HG02981 (cell line): ENCODE measurements at regions not wholly inside any gene's neighbourhood (a gene's known extent, or its start where the extent isn't known, plus 50 kb on each side); places are given as distances from the start of the nearest gene placed in this dataset.

ENCODE experiments used
- ATAC-seq: cut with Tn5 transposase; IDR thresholded peaks from one replicate; pipeline ENCODE4 v1.9.1; 2021; ENCODE audit warnings: mild to moderate bottlenecking, moderate library complexity; ENCODE audit not compliant: unreplicated experiment

DNA sequence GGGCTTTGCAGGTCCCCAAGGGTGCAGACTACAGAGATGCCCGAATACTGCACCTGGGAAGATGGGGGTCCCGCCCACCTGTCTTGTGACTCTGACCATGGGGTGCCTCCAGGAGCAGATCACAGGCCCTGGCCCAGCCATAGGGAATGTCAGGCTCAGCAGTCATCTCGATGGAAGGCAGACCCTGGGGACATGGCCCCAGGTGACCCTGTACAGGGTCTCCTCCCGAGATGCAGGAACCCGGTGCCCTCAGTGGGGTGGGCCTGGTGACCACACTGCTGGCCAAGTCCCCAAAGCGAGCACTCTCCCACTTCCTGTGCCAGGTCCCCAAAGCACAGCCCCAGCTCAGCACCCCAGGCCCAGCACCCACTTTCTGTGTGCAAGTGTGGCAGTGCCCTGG, 903.7 kb upstream of the USP15 start:
- no peak for ATAC-seq

DNA sequence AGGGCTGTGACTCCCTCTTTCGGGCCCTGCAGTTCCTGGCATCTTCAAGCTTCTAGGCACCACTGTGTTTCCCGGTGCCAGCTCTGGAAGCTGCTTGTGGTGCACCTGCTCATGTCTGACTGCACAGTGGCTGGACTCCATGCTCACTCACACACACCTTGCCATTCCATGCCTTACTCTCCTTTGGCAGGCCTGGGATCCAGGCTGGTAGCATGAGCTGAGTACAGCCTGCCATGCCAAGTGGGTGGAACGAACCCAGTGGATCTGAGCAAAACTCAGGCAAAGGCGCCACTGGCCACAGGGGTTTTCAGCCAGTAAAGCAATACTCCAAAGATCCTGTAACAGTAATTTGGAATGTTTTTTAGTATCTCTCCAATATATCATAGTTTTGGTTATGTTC, 902.7 kb upstream of the USP15 start:
- no peak for ATAC-seq

DNA sequence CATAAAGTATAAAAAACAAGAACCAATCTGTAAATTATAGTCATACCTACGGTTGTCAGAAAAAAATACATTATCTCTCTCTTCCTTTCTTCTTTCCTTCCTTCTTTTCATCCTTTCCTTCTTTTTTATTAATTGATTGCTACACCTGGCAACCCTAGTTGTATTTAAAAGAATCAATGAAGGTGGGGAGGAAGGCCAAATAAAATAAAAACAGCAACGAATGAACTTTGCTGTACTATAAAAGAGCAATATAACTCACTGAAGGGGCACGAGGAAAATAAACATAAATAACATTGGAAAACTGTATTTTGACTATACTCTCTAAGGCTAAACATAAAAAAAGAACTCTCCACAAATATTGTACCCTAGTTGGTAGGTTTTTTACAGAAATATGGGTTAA, 898.2 kb upstream of the USP15 start:
- no peak for ATAC-seq

DNA sequence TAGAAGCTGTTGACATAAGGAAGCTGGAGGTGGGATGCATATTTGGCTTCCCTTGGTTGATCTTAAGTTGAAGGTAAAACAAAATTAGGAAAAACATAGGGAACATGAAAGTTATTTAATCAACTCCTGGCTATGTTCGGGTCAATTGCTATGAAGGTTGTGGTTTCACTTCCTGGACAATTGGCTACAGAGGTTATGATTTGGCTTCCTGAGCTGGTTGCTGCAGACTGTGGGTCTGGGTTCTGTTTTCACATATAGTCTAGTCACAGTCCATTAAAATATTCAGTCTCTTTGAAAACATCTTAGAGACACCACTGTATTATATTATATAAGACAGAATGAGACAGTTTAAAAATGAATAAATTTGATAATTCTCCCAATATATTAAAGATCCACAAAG, 895.2 kb upstream of the USP15 start:
- no peak for ATAC-seq

DNA sequence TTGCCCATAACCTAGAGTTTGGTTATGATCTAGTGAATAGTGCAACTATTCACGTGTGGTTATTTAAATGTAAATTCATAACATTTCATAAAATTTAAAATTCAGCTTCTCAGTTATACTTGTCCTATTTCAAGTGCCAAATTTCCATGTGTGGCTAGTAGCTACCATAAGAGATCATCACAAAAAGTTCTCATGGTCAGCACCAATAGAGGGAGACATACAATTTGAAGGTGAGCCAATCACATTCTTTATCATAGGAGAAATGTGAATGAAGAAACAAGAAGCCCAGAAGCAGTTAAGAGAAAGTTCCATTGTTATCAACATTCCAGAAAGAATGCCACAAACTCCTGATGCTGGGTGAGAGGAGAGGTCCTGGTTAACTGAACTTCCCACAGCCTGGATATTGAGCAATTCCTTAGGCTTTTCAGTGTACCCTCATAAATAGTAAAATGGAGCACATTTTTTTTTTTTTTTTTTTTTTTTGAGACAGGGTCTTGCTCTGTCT, 892.9 kb upstream of the USP15 start:
- no peak for ATAC-seq

DNA sequence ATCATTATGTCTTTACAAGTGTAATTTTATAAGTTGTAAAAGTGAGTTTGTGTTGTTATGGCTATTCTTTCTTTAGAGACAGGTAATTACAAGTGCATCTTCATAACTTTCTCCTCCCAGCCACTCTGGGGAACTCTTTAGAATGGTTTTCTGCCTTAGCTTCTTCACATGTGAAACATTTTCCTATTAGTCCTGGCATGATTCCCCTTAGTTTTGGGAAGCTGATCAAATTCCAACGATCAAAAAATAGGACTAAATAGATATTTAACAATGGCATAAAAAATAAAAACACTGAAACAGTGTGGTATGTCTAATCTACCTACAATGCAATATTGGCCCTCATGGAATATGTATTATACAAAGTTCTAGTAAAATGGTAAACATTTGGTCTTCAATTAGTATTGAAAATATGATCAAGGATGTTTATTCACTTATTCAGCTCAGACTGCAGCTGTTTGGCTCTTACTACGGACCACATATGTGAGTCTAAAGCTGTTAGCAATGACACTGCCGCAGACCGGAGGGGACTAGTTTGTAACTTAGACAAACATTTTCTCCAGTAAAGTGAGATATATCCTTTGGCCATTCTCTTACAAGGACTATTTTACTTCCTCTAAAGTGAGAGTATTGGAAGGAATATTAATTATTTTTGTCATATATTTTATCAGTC, 890.8 kb upstream of the USP15 start:
- ATAC-seq: no peak

DNA sequence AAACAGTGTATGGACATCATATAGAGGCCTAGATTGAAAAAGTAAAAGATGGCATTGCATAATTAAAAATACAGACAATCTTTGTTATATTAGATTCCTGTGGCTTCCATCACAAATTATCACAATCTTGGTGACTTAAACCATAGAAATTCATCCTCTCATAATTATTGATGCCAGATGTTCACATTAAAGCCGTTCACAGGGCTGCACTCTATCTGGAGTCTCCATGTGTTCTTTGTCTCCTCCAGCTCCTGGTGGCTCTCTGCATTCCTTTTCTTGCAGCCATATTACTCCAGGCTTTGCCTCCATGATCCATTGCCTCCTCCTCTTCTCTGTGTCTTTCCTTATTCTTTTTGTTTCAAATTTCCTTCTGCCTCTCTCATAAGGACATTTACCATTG, 875.7 kb upstream of the USP15 start:
- no peak for ATAC-seq

DNA sequence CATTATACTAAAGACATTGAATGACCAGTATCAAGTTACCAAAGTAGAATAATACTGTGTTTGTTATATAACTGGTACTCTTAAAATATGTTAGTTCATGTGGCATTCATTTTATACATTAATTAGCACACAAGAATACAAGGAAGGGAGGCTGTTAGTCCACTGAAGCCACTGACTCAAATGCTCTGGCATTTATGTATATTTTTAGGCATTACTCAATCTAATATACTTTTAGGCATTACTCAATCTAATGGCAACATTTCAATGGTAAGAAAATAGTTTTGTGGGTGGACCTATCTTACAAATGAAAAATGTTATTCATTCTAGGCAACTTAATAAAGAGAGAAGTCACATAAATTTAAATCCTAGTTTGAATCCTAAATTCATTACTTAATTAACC, 874.4 kb upstream of the USP15 start:
- no peak for ATAC-seq

DNA sequence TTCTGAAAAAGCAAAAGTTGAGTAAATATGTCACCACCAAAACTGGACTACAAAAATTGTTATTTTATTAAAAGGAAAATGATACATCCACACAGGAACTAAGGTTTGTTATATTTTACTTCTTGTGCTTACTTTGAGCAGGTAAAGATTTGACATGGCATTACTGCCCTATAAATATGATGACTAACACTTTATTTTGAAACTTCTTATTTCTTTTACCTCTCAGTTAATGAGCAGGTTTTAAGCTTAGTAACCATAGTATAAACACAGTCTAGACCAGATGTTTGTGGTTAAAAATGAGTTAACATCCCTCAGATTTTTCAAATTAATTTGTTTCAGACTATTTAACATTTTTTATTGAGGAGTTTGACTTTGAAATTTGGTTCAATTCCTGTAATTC, 862.5 kb upstream of the USP15 start:
- no peak for ATAC-seq

DNA sequence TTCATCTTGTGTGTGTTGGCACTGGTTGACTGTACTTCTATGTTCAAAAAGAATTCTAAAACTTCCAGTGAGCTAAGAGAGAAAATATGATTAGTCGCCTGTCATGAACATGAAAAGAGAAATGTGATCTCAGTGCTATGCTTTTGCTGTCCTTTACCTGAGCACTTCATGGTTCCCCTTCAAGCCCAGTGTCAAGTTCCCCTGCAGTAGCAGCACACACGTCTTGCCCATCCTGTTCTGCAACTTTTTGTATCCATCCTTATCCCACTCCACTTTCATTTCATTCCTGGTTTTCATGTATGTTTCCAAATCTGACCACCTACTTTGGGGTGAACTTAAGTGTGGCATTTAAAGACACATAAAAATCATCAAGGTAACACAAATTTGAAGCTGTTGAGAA, 848.0 kb upstream of the USP15 start:
- no peak for ATAC-seq

DNA sequence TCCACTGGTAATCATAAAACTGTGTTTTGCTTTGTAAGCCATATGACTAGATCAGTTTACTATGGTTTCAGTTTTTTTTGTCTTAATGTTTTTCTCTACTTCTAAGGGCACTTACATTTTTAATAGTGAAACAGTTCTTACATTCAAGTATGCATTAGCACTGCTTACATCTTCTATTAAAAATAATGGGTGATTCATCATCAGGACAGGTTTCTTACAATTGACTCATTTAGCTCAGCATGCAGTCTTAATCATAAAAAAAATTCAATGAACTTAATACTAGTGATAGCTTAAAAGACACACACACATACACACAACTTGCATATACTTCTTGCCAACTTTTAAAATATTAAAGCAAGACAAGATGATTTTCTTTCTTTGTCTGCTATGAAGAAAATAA, 845.7 kb upstream of the USP15 start:
- ATAC-seq: no peak

DNA sequence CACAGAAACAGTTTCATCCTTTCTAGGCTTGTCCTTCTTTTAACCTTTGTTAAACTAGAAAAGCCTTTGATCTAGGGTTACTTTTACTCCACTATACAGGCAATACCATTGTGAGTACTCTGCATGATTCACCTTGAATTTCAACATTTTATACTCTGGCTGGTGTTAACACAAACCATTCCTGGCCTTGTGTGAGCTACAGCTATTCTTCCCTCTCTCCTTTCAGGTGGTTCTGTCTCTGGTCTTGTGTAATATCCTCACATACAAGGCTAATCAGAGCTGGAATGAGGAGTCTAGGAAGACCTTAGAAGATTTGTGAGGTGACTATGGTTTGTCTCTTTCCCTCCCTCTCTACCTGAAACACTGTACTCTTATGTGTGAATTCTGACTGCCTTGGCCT, 837.4 kb upstream of the USP15 start:
- no peak for ATAC-seq

DNA sequence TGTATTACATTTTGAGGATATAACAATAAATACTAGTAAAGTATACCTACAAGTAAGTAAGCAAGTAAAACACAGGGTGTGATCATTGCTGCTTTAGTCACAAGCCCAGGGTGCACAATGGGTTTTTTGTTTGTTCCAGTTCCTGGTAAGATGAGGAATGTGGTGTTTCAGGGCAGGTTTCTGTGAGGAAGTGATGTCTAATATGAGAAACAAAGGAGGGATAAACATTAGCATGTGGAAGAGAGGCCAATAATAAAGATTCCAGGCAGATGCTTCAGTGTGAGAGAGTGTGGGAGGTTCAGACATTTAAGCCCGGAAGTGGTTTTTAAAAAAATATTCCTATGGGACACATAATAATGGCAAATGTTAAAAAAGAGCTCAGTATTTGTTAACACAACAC, 808.1 kb upstream of the USP15 start:
- no peak for ATAC-seq

DNA sequence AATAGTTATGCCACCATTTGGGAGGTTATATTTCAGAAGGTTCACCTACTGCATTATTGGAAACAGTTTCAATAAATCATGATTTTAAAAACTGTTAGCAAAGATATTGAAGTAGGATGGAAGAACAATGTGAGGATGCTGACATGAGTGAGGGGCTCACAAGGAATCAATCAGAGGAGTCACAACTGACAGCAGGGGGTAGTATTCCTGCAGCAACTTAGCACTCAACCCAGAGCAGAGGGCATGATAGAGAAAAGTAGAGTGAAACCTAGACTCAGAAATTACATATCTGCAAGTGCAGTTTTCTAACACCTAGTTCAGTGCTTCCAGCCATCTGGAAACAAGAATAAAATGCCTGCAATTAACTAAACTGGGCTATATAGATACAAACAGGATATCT, 772.5 kb upstream of the USP15 start:
- no peak for ATAC-seq

DNA sequence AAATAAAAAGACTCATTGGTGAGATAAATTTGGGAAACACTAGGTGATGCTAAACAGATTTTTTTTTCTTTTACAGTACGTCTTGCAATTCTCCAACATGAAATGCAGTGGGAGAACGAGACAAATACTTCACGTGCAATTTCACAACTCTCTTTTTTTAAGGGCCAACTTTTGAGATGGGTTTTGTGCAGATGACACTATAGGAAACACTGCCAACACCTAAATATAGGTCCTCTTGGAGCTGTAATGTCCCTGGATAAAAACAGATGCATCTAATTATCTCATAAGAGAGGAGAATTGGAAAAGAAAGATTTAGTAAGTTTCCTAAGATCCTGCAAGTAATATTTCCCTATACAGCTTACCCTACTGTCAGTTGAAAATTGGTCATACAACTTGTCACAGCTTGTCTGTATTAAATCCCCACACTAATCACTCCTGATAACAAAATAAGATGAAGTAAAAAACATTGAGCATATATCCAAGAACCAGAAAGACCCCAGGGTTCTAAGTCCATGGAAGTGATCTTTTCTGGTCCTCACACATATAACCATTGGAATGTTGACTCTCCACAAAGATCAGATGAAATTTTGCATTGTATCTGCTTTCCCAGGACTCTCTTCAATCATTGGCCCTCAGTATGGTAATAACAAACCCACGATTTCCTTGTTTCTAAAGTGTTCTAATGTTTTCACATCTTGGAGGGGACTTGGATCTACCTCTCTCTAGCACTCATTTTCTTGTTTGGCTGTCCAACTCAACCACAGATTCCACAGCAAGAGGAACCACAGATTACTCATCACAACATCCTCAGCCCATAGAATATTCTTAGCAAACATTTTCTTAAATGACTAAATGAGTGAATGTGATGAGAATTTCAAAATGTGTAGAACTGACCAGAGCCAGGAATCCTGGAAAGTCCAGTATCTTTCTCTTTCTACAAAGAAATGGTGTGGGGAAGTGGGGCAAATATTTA, 769.4 kb upstream of the USP15 start:
- ATAC-seq: no peak

DNA sequence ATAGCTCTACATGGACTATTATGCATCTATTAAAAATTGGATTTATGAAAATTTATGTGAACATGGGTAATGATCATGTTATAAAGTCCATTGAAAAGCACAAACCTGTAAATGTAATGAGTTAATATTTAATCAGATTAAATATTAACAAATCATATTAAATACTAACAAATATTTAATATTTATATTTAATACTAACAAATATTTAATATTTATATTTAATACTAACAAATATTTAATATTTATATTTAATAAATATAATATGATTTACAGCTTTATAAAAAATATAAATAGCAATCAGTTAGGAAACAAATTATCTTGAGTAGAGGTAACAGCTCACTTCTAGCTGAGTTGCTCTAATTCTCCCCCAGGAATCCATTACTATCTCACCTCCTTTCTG, 758.0 kb upstream of the USP15 start:
- ATAC-seq: no peak

DNA sequence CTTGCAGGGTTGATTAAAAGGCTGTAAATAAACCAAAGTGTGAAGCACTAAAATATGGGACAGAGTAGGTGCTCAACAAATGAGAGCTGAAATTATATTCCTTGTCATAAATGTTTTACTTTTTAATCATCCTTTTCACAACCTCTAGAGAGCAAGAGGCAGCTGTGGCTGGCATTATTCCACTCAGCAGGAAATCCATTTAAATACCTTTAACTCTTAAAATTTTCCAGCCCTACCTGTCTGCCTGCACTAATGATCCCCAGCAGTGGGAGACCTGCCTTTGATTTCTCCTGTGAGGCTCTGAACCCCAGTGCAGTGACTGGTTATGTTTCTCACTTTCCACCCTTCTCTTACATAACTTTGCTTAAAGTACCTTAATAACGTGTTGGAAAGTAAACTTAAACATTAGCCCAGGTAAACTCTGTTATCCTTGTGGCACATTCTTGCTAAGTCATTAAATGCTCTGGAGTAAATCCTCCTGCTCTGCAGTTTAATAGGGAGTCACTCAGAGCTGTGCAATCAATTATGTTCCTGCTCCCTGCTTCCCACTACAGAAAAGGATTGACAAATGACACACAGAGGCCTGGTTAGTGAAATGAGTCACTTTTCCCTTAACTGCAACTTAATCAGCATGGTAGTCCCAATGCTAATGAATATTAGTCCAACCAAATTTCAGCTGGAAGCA, 755.7 kb upstream of the USP15 start:
- no peak for ATAC-seq

DNA sequence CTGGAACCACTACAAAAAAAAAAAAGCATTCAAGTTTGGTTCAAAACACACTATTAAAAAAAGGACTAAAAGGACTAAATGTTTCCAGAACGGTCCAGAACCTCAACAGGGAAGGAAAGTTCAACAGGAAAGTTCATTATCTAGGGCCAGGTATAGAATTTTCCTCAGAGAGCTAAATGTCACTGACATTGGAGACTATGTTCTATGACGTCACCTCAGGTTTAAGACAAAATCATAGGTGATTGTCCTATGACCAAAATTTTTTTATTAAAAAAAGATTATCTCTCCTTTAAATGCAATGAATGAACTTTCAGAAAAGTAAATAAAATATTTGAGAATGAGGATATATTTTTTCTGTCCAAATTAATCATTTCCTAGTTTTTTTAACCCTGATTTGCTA, 746.7 kb upstream of the USP15 start:
- ATAC-seq: no peak

DNA sequence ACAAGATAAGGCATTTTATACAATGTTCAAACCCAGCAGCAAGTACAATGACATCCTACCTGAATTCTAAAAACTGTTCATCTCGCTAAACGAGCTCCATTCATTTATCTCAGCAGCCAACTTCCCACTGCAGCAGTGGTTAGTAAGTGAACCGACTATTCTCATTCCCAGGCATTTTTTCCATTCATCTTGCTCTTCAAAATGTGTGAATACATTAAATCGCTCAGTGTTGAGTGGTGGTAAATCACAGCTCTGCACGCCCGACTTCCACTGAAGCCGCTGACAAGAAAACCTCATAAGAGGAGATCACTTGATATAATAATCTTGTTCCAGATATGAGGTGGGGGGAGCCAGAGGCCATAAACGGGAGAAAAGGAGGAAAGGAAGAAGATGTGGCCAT, 746.2 kb upstream of the USP15 start:
- no peak for ATAC-seq

DNA sequence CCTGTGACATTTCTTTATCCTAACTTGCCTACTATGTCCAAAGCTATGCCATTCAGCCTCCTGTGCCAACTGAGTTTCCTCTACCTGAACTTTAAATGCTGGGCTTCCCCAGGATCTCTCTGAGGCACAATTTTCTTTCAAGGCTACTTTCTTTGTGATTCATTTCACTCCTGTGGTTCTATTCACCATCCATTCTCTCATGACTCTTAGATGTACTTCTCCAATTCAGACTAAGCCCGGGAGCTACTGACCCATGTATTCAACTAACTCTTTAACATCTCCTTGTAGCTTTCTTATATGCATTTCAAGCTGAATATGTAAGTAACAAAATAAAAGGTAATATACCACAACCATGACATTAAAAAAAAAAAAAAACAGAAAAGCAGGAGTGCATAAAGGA, 738.9 kb upstream of the USP15 start:
- no peak for ATAC-seq

DNA sequence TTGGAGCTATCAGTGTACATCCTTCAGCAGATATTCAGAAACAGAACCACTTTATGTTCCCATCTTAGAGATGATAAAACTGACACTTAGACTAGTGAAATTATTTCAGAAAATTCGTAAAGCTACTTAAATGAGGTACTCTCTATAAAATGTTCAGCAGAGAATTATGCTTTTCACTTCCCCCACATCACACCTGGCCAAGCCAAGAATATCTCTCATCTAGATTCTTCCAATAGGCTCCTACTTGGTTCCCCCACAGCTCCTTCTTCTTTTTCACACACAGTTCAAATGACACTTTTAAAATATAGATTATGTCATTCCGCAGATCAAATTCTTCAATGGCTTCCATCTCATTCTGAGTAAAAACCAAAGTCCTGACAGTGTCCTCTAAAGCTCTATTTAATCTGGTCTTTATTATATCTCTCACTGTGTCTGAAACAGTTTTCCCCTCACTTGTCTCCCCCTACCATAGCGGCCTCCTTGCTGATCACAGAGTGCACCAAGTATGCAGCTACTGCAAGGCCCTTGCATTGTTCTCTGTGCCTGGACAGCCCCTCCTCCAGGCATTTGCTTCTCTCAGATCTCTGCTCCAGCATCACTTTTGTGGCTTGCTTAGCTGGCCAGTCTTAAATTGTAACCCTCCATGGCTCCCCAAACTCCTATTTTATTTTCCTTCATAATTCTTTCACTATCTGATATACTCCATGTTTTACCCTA, 736.8 kb upstream of the USP15 start:
- no peak for ATAC-seq
